Pons (tissue), 1 donor: ENCODE measurements at regions not wholly inside any gene's neighbourhood (a gene's known extent, or its start where the extent isn't known, plus 50 kb on each side); places are given as distances from the start of the nearest gene placed in this dataset.
"Not testable (repeated sequence)": the region's sequence is repeated elsewhere in the genome, so short reads cannot be mapped to it uniquely, and the experiment has no call there.

Source experiments
- DNase-seq: peaks from one replicate; pipeline ENCODE4 v3.0.0-alpha.2; 2016; ENCODE audit warnings: low spot score

DNA sequence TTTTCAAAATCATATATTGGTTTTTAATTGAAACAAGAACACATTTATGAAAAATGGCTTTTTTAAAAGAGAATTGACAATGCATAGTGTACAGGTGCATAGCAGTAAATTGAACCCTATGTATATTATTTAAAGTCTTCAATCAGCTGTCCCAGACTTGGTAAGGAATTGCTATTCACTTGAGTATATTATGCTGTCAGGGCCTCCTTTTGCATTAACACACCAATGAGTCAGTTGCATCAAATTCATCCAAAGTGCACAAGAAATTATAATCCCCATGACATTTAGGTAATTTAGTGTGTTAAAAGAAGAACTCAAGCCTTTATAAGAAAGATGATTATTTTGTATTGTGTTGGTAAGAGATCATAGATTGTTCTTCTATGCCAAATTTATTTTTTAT is 748.8 kb upstream of the RIOK2 start:
- no peak for DNase-seq

DNA sequence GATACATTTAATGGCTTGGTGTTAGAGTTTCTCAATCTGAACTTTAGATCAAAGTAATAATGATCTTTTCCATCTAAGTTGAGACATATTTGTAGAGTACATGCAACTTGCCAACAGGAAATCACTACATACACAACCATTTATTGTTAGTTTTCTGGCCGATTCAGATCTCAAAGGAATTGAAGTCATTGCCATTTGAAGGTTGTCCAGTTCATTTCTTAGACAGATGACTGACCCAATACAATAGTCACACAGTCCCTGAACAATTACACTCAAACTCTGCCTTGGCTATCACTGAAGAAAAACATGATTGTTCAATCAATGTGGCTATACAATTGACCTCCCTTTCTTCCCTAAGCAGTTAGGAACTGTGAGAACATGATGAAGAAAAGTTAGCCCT is 753.2 kb upstream of the RIOK2 start:
- DNase-seq = peak; percentile 79

GRCh38 chr5:97937846-97938245 is 754.8 kb upstream of the RIOK2 start:
- DNase-seq = no peak

GRCh38 chr5:97943036-97943435 is 760.0 kb upstream of the RIOK2 start:
- no peak for DNase-seq

- DNase-seq = no peak
Observed at GRCh38 chr5:97951139-97951538, 768.1 kb upstream of the RIOK2 start.

DNA sequence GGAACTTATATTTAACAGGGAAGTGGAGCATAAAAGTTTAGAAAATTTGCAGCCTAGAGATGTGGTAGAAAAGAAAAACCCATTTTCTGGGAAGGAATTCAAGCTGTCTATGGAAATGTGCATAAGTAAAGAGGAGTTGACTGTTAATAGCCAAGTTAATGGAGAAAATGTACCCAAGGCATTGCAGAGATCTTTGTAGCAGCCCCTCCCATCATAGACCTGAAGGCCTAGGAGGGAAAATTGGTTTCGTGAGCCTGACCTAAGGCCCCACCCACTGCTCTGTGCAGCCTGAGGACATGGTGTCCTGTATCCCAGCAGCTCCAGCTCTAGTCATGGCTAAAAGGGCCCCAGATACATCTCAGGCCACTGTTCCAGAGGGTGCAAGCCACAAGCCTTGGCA is 772.4 kb upstream of the RIOK2 start:
- DNase-seq = no peak

GRCh38 chr5:97967292-97967691 is 784.2 kb upstream of the RIOK2 start:
- DNase-seq = no peak

GRCh38 chr5:97968346-97968745 is 785.3 kb upstream of the RIOK2 start:
- no peak for DNase-seq

DNA sequence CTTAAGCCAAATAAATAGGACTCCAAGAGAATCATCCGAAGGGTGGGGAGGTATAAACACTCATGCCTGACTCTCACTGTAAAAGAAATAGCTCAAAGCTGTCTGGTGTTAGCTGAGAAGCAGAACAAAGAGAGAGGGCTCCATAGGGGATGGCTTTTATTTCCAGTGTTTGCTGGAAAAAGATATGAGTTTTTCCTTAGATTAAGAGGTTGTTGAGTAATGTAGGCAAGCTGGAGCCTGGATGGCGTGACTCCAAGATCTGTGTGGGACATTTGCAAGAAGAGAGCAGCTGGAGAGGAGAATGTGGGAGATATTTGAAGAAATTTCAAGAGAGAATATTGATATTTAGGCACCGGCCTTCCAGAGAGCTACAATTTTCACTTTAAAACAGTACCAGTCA is 793.7 kb upstream of the RGMB start:
- no peak for DNase-seq

GRCh38 chr5:97980291-97980690 is 793.2 kb upstream of the RGMB start:
- no peak for DNase-seq

DNA sequence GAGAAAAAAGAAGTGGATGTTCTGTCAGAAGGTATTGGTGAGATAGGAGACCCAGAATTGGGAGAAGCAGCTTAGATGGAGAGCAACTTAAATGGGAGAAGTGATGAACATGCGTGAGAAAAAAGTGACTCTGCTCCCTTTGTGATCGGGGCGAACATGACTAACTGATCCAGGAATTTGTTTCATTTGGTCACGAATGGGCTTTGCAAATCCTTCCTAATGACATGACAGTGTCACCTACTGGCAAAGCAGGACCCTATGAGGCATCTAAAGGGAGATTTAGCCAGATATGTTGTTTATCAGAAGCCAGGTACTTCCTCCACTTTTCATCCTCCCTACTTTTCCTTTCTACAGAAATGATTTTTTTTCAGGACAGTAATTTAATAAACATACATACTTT is 787.4 kb upstream of the RGMB start:
- DNase-seq = no peak

GRCh38 chr5:97991236-97991635 is 782.2 kb upstream of the RGMB start:
- no peak for DNase-seq

- DNase-seq = peak; percentile 99
Observed at GRCh38 chr5:97998941-97999340, 774.5 kb upstream of the RGMB start.

- no peak for DNase-seq
Observed at GRCh38 chr5:98004463-98004862, 769.0 kb upstream of the RGMB start.

GRCh38 chr5:98016771-98017170 is 756.7 kb upstream of the RGMB start:
- DNase-seq = no peak

DNA sequence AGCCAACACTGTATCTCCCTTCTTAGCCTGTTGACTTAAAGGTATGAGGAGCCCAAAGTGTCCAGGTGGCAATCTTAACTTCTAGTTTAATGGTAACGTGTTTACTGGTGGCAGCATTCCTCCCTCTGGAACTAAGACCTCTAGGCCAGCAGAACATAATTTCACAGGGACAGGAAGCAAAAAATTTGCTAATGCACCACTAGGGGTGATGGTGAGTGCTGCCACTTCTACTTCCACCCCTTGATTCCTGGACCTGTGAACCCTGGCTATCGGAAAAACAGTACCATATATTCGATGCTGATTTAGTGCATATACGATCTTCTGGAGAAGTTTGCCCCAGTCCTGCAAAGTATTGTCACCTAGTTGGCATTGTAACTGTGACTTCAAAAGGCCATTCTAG is 743.2 kb upstream of the RGMB start:
- not testable (repeated sequence) for DNase-seq

GRCh38 chr5:98031036-98031435 is 742.4 kb upstream of the RGMB start:
- DNase-seq = not testable (repeated sequence)

DNA sequence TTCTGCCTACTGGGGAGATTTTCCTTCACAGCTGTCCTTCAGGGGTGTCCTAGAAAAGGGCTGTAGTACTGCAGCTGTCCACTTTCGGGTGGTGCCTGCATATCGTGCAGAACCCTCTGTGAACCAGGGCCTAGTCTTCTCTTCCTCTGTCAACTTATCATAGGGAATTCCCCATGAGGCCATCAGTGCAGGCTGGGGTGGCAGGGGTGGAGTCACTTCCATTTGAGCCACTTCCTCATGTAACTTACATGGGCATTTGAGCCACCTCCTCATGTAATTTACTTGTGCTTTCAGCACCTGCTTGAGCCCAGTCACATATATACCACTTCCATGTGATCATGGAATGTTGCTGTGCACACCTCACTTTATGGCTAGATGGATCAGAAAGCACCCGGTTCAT is 742.0 kb upstream of the RGMB start:
- no peak for DNase-seq

GRCh38 chr5:98031926-98032325 is 741.5 kb upstream of the RGMB start:
- DNase-seq = peak; percentile 20

- DNase-seq = no peak
Observed at GRCh38 chr5:98041661-98042060, 731.8 kb upstream of the RGMB start.

- DNase-seq = no peak
Observed at GRCh38 chr5:98042521-98042920, 730.9 kb upstream of the RGMB start.

- DNase-seq = no peak
Observed at GRCh38 chr5:98042961-98043360, 730.5 kb upstream of the RGMB start.

DNA sequence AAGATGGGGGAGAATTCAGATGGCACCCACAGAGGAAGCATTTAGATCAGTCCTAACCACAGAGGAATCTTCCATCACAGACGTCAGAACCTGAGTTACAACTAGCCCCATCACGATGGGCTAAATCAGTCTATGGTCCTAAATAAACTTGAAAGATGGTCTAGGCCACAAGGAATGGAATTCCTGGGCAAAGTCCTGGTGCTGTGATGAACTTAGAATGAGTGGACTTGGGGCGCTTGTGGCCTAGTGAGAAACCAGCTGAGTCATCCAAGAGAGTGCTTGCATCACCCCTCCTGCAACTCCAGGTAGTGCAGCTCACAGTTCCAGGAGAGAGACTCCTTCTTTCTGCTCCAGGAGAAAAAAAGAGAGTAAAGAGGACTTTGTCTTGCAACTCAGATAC is 722.9 kb upstream of the RGMB start:
- no peak for DNase-seq

DNA sequence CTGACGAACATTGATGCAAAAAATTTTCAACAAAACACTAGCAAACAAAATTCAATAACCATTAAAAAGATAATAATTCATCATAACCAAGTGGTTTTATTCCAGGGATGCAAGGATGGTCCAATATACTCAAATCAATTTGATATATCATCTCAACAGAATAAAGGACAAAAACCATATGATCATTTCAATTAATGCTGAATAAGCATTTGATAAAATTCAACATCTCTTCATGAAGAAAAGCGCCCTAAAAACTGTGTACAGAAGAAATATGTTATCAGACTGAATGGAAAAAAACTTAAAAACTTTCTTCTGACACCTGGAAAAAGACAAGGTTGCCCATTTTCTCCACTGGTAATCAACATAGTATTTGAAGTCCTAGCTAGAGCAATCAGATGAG is 720.3 kb upstream of the RGMB start:
- no peak for DNase-seq

- no peak for DNase-seq
Observed at GRCh38 chr5:98060148-98060547, 713.3 kb upstream of the RGMB start.
